GM23338 (cell line): ENCODE measurements at regions not wholly inside any gene's neighbourhood (a gene's known extent, or its start where the extent isn't known, plus 50 kb on each side); places are given as distances from the start of the nearest gene placed in this dataset.

Experiments used
- ATAC-seq: fragments of 200-7000 bp; cut with Tn5 transposase; 3 replicates; pipeline ENCODE4 v1.9.1; 2020
- DNase-seq: peaks from one replicate; pipeline ENCODE4 v3.0.0-alpha.2; 2015; ENCODE audit warnings: low spot score
- H2AFZ ChIP-seq: fragments of 200-600 bp; sonication (generic); 2 replicates; pipeline ENCODE4 v1.8.0; 2016; ENCODE audit warnings: antibody characterized with exemption, mild to moderate bottlenecking, moderate library complexity
- H3F3A ChIP-seq: fragments of 200-600 bp; sonication (generic); replicated peaks from 2 replicates; pipeline ENCODE4 v1.8.0; 2017; ENCODE audit warnings: antibody characterized with exemption, mixed run types, low read depth
- H3K27ac ChIP-seq: fragments of 200-600 bp; sonication (generic); 2 replicates; pipeline ENCODE4 v1.6.1; 2016; ENCODE audit warnings: low read depth
- H3K27me3 ChIP-seq: fragments of 200-600 bp; sonication (generic); 2 replicates; pipeline ENCODE4 v1.8.0; 2016; ENCODE audit warnings: mild to moderate bottlenecking, mixed run types, moderate library complexity; ENCODE audit not compliant: insufficient read depth
- H3K36me3 ChIP-seq: fragments of 200-600 bp; sonication (generic); 2 replicates; pipeline ENCODE4 v1.8.0; 2016; ENCODE audit warnings: mild to moderate bottlenecking; ENCODE audit not compliant: insufficient read depth
- H3K4me1 ChIP-seq: fragments of 200-600 bp; sonication (generic); 2 replicates; pipeline ENCODE4 v1.8.0; 2016; ENCODE audit warnings: mild to moderate bottlenecking, moderate library complexity; ENCODE audit not compliant: insufficient read depth
- H3K4me2 ChIP-seq: fragments of 200-600 bp; sonication (generic); 2 replicates; pipeline ENCODE4 v1.7.1; 2017; ENCODE audit warnings: mixed run types
- H3K4me3 ChIP-seq: fragments of 200-600 bp; sonication (generic); 2 replicates; pipeline ENCODE4 v1.6.1; 2016; ENCODE audit warnings: mixed run types
- H3K79me2 ChIP-seq: fragments of 200-600 bp; sonication (generic); replicated peaks from 2 replicates; pipeline ENCODE4 v1.8.0; 2017; ENCODE audit warnings: mild to moderate bottlenecking; ENCODE audit not compliant: insufficient read depth
- H3K9me2 ChIP-seq: fragments of 200-600 bp; sonication (generic); 2 replicates; pipeline ENCODE4 v1.8.0; 2017; ENCODE audit not compliant: insufficient read depth
- H4K20me1 ChIP-seq: fragments of 200-600 bp; sonication (generic); replicated peaks from 2 replicates; pipeline ENCODE4 v1.8.0; 2017; ENCODE audit warnings: mild to moderate bottlenecking; ENCODE audit not compliant: insufficient read depth
- H3K27ac Mint-ChIP-seq: 2 replicates; pipeline ENCODE4 v1.8.0; 2020; ENCODE audit warnings: inconsistent platforms, mild to moderate bottlenecking, moderate library complexity, mixed read lengths
- H3K27me3 Mint-ChIP-seq: 3 replicates; pipeline ENCODE4 v1.8.0; 2022; ENCODE audit warnings: low read depth, mild to moderate bottlenecking, moderate library complexity, mixed read lengths, inconsistent platforms; ENCODE audit not compliant: insufficient read depth, poor library complexity
- H3K36me3 Mint-ChIP-seq: 3 replicates; pipeline ENCODE4 v1.8.0; 2021; ENCODE audit warnings: low read depth, mild to moderate bottlenecking, inconsistent platforms, moderate library complexity, mixed read lengths
- H3K4me1 Mint-ChIP-seq: 3 replicates; pipeline ENCODE4 v1.8.0; 2020; ENCODE audit warnings: mild to moderate bottlenecking, inconsistent platforms, mixed read lengths
- H3K4me3 Mint-ChIP-seq: 3 replicates; pipeline ENCODE4 v1.8.0; 2021; ENCODE audit warnings: moderate library complexity, mild to moderate bottlenecking, inconsistent platforms, mixed read lengths
- H3K9me3 Mint-ChIP-seq: 3 replicates; pipeline ENCODE4 v1.8.0; 2020; ENCODE audit warnings: moderate library complexity, mild to moderate bottlenecking, inconsistent platforms, mixed read lengths
- CREB1 ChIP-seq: fragments of 250-450 bp; sonication (Bioruptor Pico); IDR thresholded peaks from 2 replicates; pipeline ENCODE4 v1.5.0; 2020; ENCODE audit warnings: low read depth, mild to moderate bottlenecking, moderate library complexity
- CTCF ChIP-seq, 2 experiments: fragments of 200-600 bp in 1 of 2; sonication (generic) in 1 of 2; conservative IDR thresholded peaks; 2 replicates each; pipeline versions ENCODE4 v1.5.1 to v1.6.1; 2016 to 2017; ENCODE audit warnings: antibody characterized with exemption in 2 of 2, low read depth in 2 of 2, mild to moderate bottlenecking in 2 of 2, moderate library complexity in 1 of 2
- ETS1 ChIP-seq: IDR thresholded peaks from 2 replicates; pipeline ENCODE4 v1.6.1; 2016; ENCODE audit warnings: antibody characterized with exemption
- EZH2 ChIP-seq: fragments of 200-600 bp; sonication (generic); IDR thresholded peaks from one replicate; pipeline ENCODE4 v1.8.0; 2017; ENCODE audit warnings: antibody characterized with exemption, mild to moderate bottlenecking, low read depth; ENCODE audit not compliant: unreplicated experiment
- STAT1 ChIP-seq: IDR thresholded peaks from one replicate; pipeline ENCODE4 v1.6.1; 2016; ENCODE audit warnings: antibody characterized with exemption; ENCODE audit not compliant: unreplicated experiment
- ZNF462 ChIP-seq: fragments of 250-450 bp; sonication (Bioruptor Pico); IDR thresholded peaks from 2 replicates; pipeline ENCODE4 v1.5.0; 2020; ENCODE audit warnings: mild to moderate bottlenecking, moderate library complexity

GRCh38 chr6:47402081-47402480 lies 75.5 kb upstream of the CD2AP start:
- Histone ChIP-seq H3K9me2 (peaks cover 7% of the 10 kb centered on the region), H3K27me3 (no peaks in the 10 kb centered on the region), H3K4me2 (no peak overlapping the region), H3K36me3 (no peaks in the 10 kb centered on the region), H3K79me2 (no peaks in the 10 kb centered on the region), H3K4me1 (peaks cover 8% of the 10 kb centered on the region), H3K4me3 (no peak overlapping the region), H4K20me1 (no peaks in the 10 kb centered on the region), H2AFZ (peak overlapping the region; percentile 35; the same call in 1 of the 2 replicates), H3F3A (no peaks in the 10 kb centered on the region), H3K27ac (no peak overlapping the region)
- no peak for DNase-seq
- Mint-ChIP-seq H3K27ac (no peak overlapping the region), H3K4me1 (peaks cover 17% of the 10 kb centered on the region), H3K36me3 (no peaks in the 10 kb centered on the region), H3K9me3 (no peaks in the 10 kb centered on the region), H3K27me3 (no peaks in the 10 kb centered on the region), H3K4me3 (no peak overlapping the region)
- ATAC-seq, result no peak
- no peak for TF ChIP-seq EZH2

GRCh38 chr6:47403056-47403455 lies 74.5 kb upstream of the CD2AP start:
- H3K9me2 ChIP-seq, result peaks cover 7% of the 10 kb centered on the region; the same call in 1 of the 2 replicates
- no peak for DNase-seq
- no peaks in the 10 kb centered on the region for H3K27me3 ChIP-seq
- no peak overlapping the region for H3K27ac ChIP-seq
- Mint-ChIP-seq H3K27ac (no peak overlapping the region), H3K4me1 (peaks cover 17% of the 10 kb centered on the region), H3K36me3 (no peaks in the 10 kb centered on the region), H3K27me3 (no peaks in the 10 kb centered on the region), H3K9me3 (no peaks in the 10 kb centered on the region), H3K4me3 (no peak overlapping the region)
- peaks cover 8% of the 10 kb centered on the region for H3K4me1 ChIP-seq
- no peaks in the 10 kb centered on the region for H3K79me2 ChIP-seq
- TF ChIP-seq CTCF (conservative IDR thresholded peaks at IDR 0.05; ENCODE audit: low read depth in 2 of 2) (no peak), ZNF462 (CRISPR knock-in tag) (no peak), ETS1 (no peak), CREB1 (CRISPR knock-in tag) (no peak), STAT1 (no peak)
- H3K4me2 ChIP-seq, result peak overlapping the region; percentile 5; the same call in 1 of the 2 replicates
- no peak overlapping the region for H2AFZ ChIP-seq
- H3K4me3 ChIP-seq, result no peak overlapping the region
- ATAC-seq, result no peak
- no peaks in the 10 kb centered on the region for H3K36me3 ChIP-seq
- H3F3A ChIP-seq, result no peaks in the 10 kb centered on the region
- H4K20me1 ChIP-seq, result no peaks in the 10 kb centered on the region
